GM23248 (cell line): ENCODE measurements at regions not wholly inside any gene's neighbourhood (a gene's known extent, or its start where the extent isn't known, plus 50 kb on each side); places are given as distances from the start of the nearest gene placed in this dataset.

Experiments
- EZH2 ChIP-seq: fragments of 200-600 bp; sonication (generic); IDR thresholded peaks from 2 replicates; pipeline ENCODE4 v1.6.1; 2018; ENCODE audit warnings: antibody characterized with exemption, mild to moderate bottlenecking; ENCODE audit not compliant: insufficient read depth, poor library complexity, severe bottlenecking
- EZH2phosphoT487 ChIP-seq: fragments of 200-600 bp; sonication (generic); IDR thresholded peaks from 2 replicates; pipeline ENCODE4 v1.6.1; 2018; ENCODE audit warnings: antibody characterized with exemption, moderate library complexity, mild to moderate bottlenecking, low read depth; ENCODE audit not compliant: insufficient read depth

DNA sequence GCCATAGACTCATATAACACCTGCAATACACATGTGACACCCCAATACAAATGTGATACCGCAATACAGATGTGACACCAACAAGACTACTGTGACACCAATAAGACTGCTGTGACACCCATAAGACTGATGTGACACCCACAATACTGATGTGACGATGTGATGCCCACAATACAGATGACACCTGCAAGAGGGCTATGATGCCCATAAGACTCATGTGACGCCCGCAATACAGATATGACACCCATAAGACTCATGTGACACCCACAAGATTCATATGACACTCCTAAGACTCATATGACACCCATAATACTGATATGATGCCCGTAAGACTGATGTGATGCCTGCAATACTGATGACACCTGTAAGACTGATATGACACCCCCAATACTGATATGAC lies 113.0 kb downstream of the MRPL57 start:
- TF ChIP-seq EZH2 (no peak), EZH2phosphoT487 (no peak)
